ENCODE measurements at regions not wholly inside any gene's neighbourhood (a gene's known extent, or its start where the extent isn't known, plus 50 kb on each side); places are given as distances from the start of the nearest gene placed in this dataset.
"Not testable (repeated sequence)": the region's sequence is repeated elsewhere in the genome, so short reads cannot be mapped to it uniquely, and the experiment has no call there.

GRCh38 chr5:20959347-20959746, 971.3 kb upstream of the CDH18 start:
- intact Hi-C loops (cut with DNase I; ENCODE audit: low total_unique reads), result no loop called here
- no peak for DNase-seq
- no peak for TF ChIP-seq CTCF (IDR thresholded peaks at IDR 0.05)
- no peaks in the 10 kb centered on the region for H3K9me3 ChIP-seq
- H3K27ac ChIP-seq, result no peak overlapping the region
- H3K4me3 ChIP-seq, result no peak overlapping the region
- no peaks in the 10 kb centered on the region for H3K4me1 ChIP-seq
- H3K27me3 ChIP-seq, result no peaks in the 10 kb centered on the region
- H3K36me3 ChIP-seq, result no peaks in the 10 kb centered on the region

- no peak for DNase-seq
- intact Hi-C loops (cut with DNase I; ENCODE audit: low total_unique reads), result no loop called here
- H3K27me3 ChIP-seq, result no peaks in the 10 kb centered on the region
These were observed 970.6 kb upstream of the CDH18 start for GRCh38 chr5:20958641-20959040.

GRCh38 chr5:20956134-20956533, 968.1 kb upstream of the CDH18 start:
- H3K9me3 ChIP-seq, result no peaks in the 10 kb centered on the region
- H3K4me1 ChIP-seq, result no peaks in the 10 kb centered on the region
- no peak overlapping the region for H3K27ac ChIP-seq
- H3K4me3 ChIP-seq, result no peak overlapping the region
- H3K36me3 ChIP-seq, result no peaks in the 10 kb centered on the region
- TF ChIP-seq CTCF (IDR thresholded peaks at IDR 0.05), result no peak
- intact Hi-C loops (cut with DNase I; ENCODE audit: low total_unique reads), result no loop called here
- no peaks in the 10 kb centered on the region for H3K27me3 ChIP-seq
- no peak for DNase-seq

More at GRCh38 chr5:20958641-20959040, 970.6 kb upstream of the CDH18 start:
- no peaks in the 10 kb centered on the region for H3K36me3 ChIP-seq
- H3K9me3 ChIP-seq, result no peaks in the 10 kb centered on the region
- H3K4me3 ChIP-seq, result no peak overlapping the region
- no peak for TF ChIP-seq CTCF (IDR thresholded peaks at IDR 0.05)
- no peak overlapping the region for H3K27ac ChIP-seq
- no peaks in the 10 kb centered on the region for H3K4me1 ChIP-seq

- intact Hi-C loops (cut with DNase I; ENCODE audit: low total_unique reads), result no loop called here
- Histone ChIP-seq H3K4me1 (no peaks in the 10 kb centered on the region), H3K27ac (no peak overlapping the region), H3K4me3 (no peak overlapping the region), H3K27me3 (no peaks in the 10 kb centered on the region), H3K9me3 (no peaks in the 10 kb centered on the region), H3K36me3 (no peaks in the 10 kb centered on the region)
- DNase-seq, result no peak
- no peak for TF ChIP-seq CTCF (IDR thresholded peaks at IDR 0.05)
These were observed 961.6 kb upstream of the CDH18 start for GRCh38 chr5:20949636-20950035.

GRCh38 chr5:20943183-20943971, 955.4 kb upstream of the CDH18 start:
- H3K36me3 ChIP-seq; intact Hi-C loops (cut with DNase I; ENCODE audit: low total_unique reads); DNase-seq; H3K27me3 ChIP-seq; H3K9me3 ChIP-seq; H3K27ac ChIP-seq; H3K4me1 ChIP-seq; H3K4me3 ChIP-seq: not testable (repeated sequence)

- H3K4me1 ChIP-seq; intact Hi-C loops (cut with DNase I; ENCODE audit: low total_unique reads); H3K27me3 ChIP-seq; H3K4me3 ChIP-seq; H3K27ac ChIP-seq; H3K36me3 ChIP-seq; DNase-seq; H3K9me3 ChIP-seq: not testable (repeated sequence)
These were observed 954.6 kb upstream of the CDH18 start for GRCh38 chr5:20942603-20943002.

GRCh38 chr5:20940786-20941185, 952.8 kb upstream of the CDH18 start:
- DNase-seq; H3K4me3 ChIP-seq; H3K9me3 ChIP-seq; H3K36me3 ChIP-seq; H3K27me3 ChIP-seq; H3K27ac ChIP-seq; H3K4me1 ChIP-seq; intact Hi-C loops (cut with DNase I; ENCODE audit: low total_unique reads): not testable (repeated sequence)

- H3K27ac ChIP-seq; H3K4me3 ChIP-seq; H3K27me3 ChIP-seq; H3K4me1 ChIP-seq; intact Hi-C loops (cut with DNase I; ENCODE audit: low total_unique reads); H3K9me3 ChIP-seq; H3K36me3 ChIP-seq; DNase-seq: not testable (repeated sequence)
These were observed 902.9 kb upstream of the CDH18 start for GRCh38 chr5:20890936-20891335.

- H3K27me3 ChIP-seq; DNase-seq; H3K4me1 ChIP-seq; H3K9me3 ChIP-seq; H3K4me3 ChIP-seq; H3K36me3 ChIP-seq; intact Hi-C loops (cut with DNase I; ENCODE audit: low total_unique reads); H3K27ac ChIP-seq: not testable (repeated sequence)
These were observed 887.7 kb upstream of the CDH18 start for GRCh38 chr5:20875726-20876125.

GRCh38 chr5:20865892-20866291, 877.9 kb upstream of the CDH18 start:
- DNase-seq; H3K4me1 ChIP-seq; H3K4me3 ChIP-seq; H3K27me3 ChIP-seq; H3K36me3 ChIP-seq; intact Hi-C loops (cut with DNase I; ENCODE audit: low total_unique reads); H3K27ac ChIP-seq; H3K9me3 ChIP-seq: not testable (repeated sequence)

Measured in tibial artery (tissue), 4 donors.